ENCODE measurements at regions not wholly inside any gene's neighbourhood (a gene's known extent, or its start where the extent isn't known, plus 50 kb on each side); places are given as distances from the start of the nearest gene placed in this dataset.

GRCh38 chr3:18946524-18946923 is 201.8 kb upstream of the KCNH8 start:
- Histone ChIP-seq H3K9ac (ENCODE audit: low read depth in 1 of 2, low read length in 2 of 2) (no peak overlapping the region), H3K36me3 (ENCODE audit: control insufficient read depth in 4 of 4, insufficient read depth in 3 of 4, low read depth in 1 of 4, low read length in 3 of 4) (no peaks in the 10 kb centered on the region), H3K27me3 (ENCODE audit: control insufficient read depth in 4 of 4, insufficient read depth in 4 of 4, low read length in 3 of 4) (no peaks in the 10 kb centered on the region), H3K4me1 (ENCODE audit: control insufficient read depth in 4 of 4, insufficient read depth in 4 of 4, low read length in 3 of 4) (no peaks in the 10 kb centered on the region), H3K4me3 (ENCODE audit: low read depth in 1 of 3, low read length in 3 of 3) (no peak overlapping the region), H3K27ac (ENCODE audit: low read depth in 1 of 2, low read length in 2 of 2) (no peak overlapping the region), H3K9me3 (ENCODE audit: control insufficient read depth in 4 of 4, low read length in 3 of 4) (no peaks in the 10 kb centered on the region)
- DNase-seq (ENCODE audit: low spot score) = no peak
- TF ChIP-seq TAF1 (conservative IDR thresholded peaks at IDR 0.05) (no peak), REST (IDR thresholded peaks at IDR 0.05) (no peak)
- WGBS = 32% methylated on average over 2 of the region's 2 CpGs

- H3K27me3 ChIP-seq (ENCODE audit: control insufficient read depth in 4 of 4, insufficient read depth in 4 of 4, low read length in 3 of 4) = no peaks in the 10 kb centered on the region
- H3K4me1 ChIP-seq (ENCODE audit: control insufficient read depth in 4 of 4, insufficient read depth in 4 of 4, low read length in 3 of 4) = no peaks in the 10 kb centered on the region
- no peak for TF ChIP-seq FOXA1 (IDR thresholded peaks at IDR 0.05)
- TF ChIP-seq TAF1 (conservative IDR thresholded peaks at IDR 0.05) = no peak
- no peak for TF ChIP-seq EGR1 (IDR thresholded peaks at IDR 0.05; ENCODE audit: low read depth in 2 of 2)
- TF ChIP-seq, protein P1, sequence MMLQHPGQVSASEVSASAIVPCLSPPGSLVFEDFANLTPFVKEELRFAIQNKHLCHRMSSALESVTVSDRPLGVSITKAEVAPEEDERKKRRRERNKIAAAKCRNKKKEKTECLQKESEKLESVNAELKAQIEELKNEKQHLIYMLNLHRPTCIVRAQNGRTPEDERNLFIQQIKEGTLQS (IDR thresholded peaks at IDR 0.05) = no peak
- TF ChIP-seq JUND (IDR thresholded peaks at IDR 0.05) = no peak
- TF ChIP-seq SP1 (IDR thresholded peaks at IDR 0.05) = no peak
- TF ChIP-seq NR2F2 (IDR thresholded peaks at IDR 0.05) = no peak
- TF ChIP-seq RXRA (IDR thresholded peaks at IDR 0.05) = no peak
- no peak for TF ChIP-seq REST (IDR thresholded peaks at IDR 0.05)
- TF ChIP-seq FOXA2 (IDR thresholded peaks at IDR 0.05) = no peak
- DNase-seq (ENCODE audit: low spot score) = no peak
- no peak overlapping the region for H3K27ac ChIP-seq (ENCODE audit: low read depth in 1 of 2, low read length in 2 of 2)
- no peaks in the 10 kb centered on the region for H3K36me3 ChIP-seq (ENCODE audit: control insufficient read depth in 4 of 4, insufficient read depth in 3 of 4, low read depth in 1 of 4, low read length in 3 of 4)
- no peak overlapping the region for H3K9ac ChIP-seq (ENCODE audit: low read depth in 1 of 2, low read length in 2 of 2)
- H3K9me3 ChIP-seq (ENCODE audit: control insufficient read depth in 4 of 4, low read length in 3 of 4) = peaks cover 0 to 4% (median 0%) of the 10 kb centered on the region in 4 donors
- H3K4me3 ChIP-seq (ENCODE audit: low read depth in 1 of 3, low read length in 3 of 3) = no peak overlapping the region
Observed at GRCh38 chr3:18937574-18937973, 210.7 kb upstream of the KCNH8 start.

DNA sequence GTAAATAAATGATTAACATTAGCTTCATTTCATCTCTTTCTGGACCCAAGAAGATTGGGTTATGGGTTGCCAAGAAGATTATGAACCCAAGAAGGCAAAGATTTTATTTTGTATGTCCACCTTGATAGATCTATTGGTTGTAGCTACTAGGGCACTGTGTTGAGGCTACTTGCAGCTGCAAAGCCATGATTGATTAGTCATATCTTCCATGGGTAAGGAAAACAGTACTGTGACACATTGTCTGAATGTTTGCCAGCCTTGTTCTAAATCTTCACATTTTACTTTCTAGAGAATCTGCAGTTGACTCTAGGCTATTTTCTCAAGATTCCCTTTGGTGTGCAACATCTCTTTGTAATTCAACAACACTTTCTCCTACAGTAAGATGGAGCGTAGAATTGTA is 229.2 kb upstream of the KCNH8 start:
- Histone ChIP-seq H3K4me3 (ENCODE audit: low read depth in 1 of 3, low read length in 3 of 3) (no peak overlapping the region), H3K9me3 (ENCODE audit: control insufficient read depth in 4 of 4, low read length in 3 of 4) (no peaks in the 10 kb centered on the region), H3K27ac (ENCODE audit: low read depth in 1 of 2, low read length in 2 of 2) (no peak overlapping the region), H3K36me3 (ENCODE audit: control insufficient read depth in 4 of 4, insufficient read depth in 3 of 4, low read depth in 1 of 4, low read length in 3 of 4) (no peaks in the 10 kb centered on the region), H3K27me3 (ENCODE audit: control insufficient read depth in 4 of 4, insufficient read depth in 4 of 4, low read length in 3 of 4) (peaks cover 0 to 2% (median 0%) of the 10 kb centered on the region in 4 donors), H3K4me1 (ENCODE audit: control insufficient read depth in 4 of 4, insufficient read depth in 4 of 4, low read length in 3 of 4) (no peaks in the 10 kb centered on the region), H3K9ac (ENCODE audit: low read depth in 1 of 2, low read length in 2 of 2) (no peak overlapping the region)
- 79% methylated on average over 1 of the region's 1 CpG for WGBS
- no peak for DNase-seq (ENCODE audit: low spot score)
- TF ChIP-seq REST (IDR thresholded peaks at IDR 0.05) = no peak
- TF ChIP-seq, protein P2, sequence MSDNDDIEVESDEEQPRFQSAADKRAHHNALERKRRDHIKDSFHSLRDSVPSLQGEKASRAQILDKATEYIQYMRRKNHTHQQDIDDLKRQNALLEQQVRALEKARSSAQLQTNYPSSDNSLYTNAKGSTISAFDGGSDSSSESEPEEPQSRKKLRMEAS (IDR thresholded peaks at IDR 0.05) = no peak
- TF ChIP-seq EGR1 (IDR thresholded peaks at IDR 0.05; ENCODE audit: low read depth in 2 of 2) = no peak
- no peak for TF ChIP-seq JUND (IDR thresholded peaks at IDR 0.05)
- TF ChIP-seq SP1 (IDR thresholded peaks at IDR 0.05) = no peak
- no peak for TF ChIP-seq HNF4G (IDR thresholded peaks at IDR 0.05)
- TF ChIP-seq, protein P1 (IDR thresholded peaks at IDR 0.05) = no peak
- TF ChIP-seq TAF1 (conservative IDR thresholded peaks at IDR 0.05) = no peak
- TF ChIP-seq YY1 (IDR thresholded peaks at IDR 0.05) = no peak
- no peak for TF ChIP-seq ZBTB33 (IDR thresholded peaks at IDR 0.05)

Data from liver (tissue), 7 donors.